Ascending aorta (tissue), 2 donors: ENCODE measurements at regions not wholly inside any gene's neighbourhood (a gene's known extent, or its start where the extent isn't known, plus 50 kb on each side); places are given as distances from the start of the nearest gene placed in this dataset.
"Not testable (repeated sequence)": the region's sequence is repeated elsewhere in the genome, so short reads cannot be mapped to it uniquely, and the experiment has no call there.

Experiments
- DNase-seq, 2 donors: peaks; one replicate each; pipeline ENCODE4 v3.0.0-alpha.2; 2019; ENCODE audit warnings: low spot score in 2 of 2
- H3K27ac ChIP-seq, 2 donors: fragments of 200-600 bp; sonication (generic); one replicate each; pipeline ENCODE4 v1.5.1; 2016 to 2017; ENCODE audit warnings: mild to moderate bottlenecking in 1 of 2
- H3K27me3 ChIP-seq: fragments of 200-600 bp; sonication (generic); one replicate; pipeline ENCODE4 v1.5.1; 2017
- H3K36me3 ChIP-seq, 2 donors: fragments of 200-600 bp; sonication (generic); one replicate each; pipeline ENCODE4 v1.5.1; 2016
- H3K4me1 ChIP-seq, 2 donors: fragments of 200-600 bp; sonication (generic); one replicate each; pipeline ENCODE4 v1.5.1; 2016 to 2017; ENCODE audit warnings: mild to moderate bottlenecking in 1 of 2
- H3K4me3 ChIP-seq, 2 donors: fragments of 200-600 bp; sonication (generic); one replicate each; pipeline ENCODE4 v1.5.1; 2016 to 2017; ENCODE audit warnings: mild to moderate bottlenecking in 1 of 2
- H3K9me3 ChIP-seq, 2 donors: fragments of 200-600 bp; sonication (generic); one replicate each; pipeline ENCODE4 v1.5.1; 2016
- intact Hi-C: fragments of 100-400 bp; cut with DNase I; formaldehyde crosslinking; loops from one replicate; pipeline ENCODE4 v1.15.1; 2023
- TF ChIP-seq, protein P1 (sequence below), 3 experiments: fragments of 200-600 bp in 2 of 3; fragments of 450-650 bp in 1 of 3; sonication (generic) in 2 of 3; IDR thresholded peaks; one replicate each; pipeline ENCODE4 v1.5.1; 2016 to 2019; ENCODE audit warnings: antibody characterized with exemption in 3 of 3, mild to moderate bottlenecking in 1 of 3, moderate library complexity in 1 of 3

DNA sequence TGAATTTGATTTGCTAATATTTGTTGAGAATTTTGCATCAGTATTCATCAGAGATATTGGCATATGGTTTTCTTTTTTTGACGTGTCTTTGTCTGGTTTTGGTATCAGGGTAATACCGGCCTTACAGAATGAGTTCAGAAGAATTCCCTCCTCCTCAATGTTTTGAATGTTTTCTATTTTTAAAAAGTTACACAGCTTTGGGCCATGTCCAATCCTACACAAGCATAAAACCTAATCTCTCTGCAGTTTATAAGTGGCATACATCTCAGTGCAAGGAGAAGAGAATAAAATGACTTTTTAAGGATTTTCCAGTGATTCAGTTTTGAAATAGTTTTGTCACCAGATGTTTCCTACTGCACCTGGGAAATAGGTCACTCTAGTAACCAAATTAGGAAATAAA is 185.5 kb downstream of the COL12A1 start:
- no peak overlapping the region for H3K27ac ChIP-seq
- no peak overlapping the region for H3K4me3 ChIP-seq
- H3K4me1 ChIP-seq: no peaks in the 10 kb centered on the region
- H3K27me3 ChIP-seq: no peaks in the 10 kb centered on the region
- intact Hi-C loops: no loop called here
- H3K36me3 ChIP-seq: no peaks in the 10 kb centered on the region
- TF ChIP-seq, protein P1, sequence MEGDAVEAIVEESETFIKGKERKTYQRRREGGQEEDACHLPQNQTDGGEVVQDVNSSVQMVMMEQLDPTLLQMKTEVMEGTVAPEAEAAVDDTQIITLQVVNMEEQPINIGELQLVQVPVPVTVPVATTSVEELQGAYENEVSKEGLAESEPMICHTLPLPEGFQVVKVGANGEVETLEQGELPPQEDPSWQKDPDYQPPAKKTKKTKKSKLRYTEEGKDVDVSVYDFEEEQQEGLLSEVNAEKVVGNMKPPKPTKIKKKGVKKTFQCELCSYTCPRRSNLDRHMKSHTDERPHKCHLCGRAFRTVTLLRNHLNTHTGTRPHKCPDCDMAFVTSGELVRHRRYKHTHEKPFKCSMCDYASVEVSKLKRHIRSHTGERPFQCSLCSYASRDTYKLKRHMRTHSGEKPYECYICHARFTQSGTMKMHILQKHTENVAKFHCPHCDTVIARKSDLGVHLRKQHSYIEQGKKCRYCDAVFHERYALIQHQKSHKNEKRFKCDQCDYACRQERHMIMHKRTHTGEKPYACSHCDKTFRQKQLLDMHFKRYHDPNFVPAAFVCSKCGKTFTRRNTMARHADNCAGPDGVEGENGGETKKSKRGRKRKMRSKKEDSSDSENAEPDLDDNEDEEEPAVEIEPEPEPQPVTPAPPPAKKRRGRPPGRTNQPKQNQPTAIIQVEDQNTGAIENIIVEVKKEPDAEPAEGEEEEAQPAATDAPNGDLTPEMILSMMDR (IDR thresholded peaks at IDR 0.05): no peak
- peaks cover 0 to 3% of the 10 kb centered on the region in 2 donors for H3K9me3 ChIP-seq
- no peak for DNase-seq

- no peaks in the 10 kb centered on the region for H3K4me1 ChIP-seq
- TF ChIP-seq, protein P1 (IDR thresholded peaks at IDR 0.05): no peak
- H3K27ac ChIP-seq: no peak overlapping the region
- H3K27me3 ChIP-seq: no peaks in the 10 kb centered on the region
- no peak for DNase-seq
- H3K36me3 ChIP-seq: no peaks in the 10 kb centered on the region
- intact Hi-C loops: no loop called here
- H3K9me3 ChIP-seq: no peaks in the 10 kb centered on the region
- no peak overlapping the region for H3K4me3 ChIP-seq
Observed at GRCh38 chr6:75012018-75012417, 193.8 kb downstream of the COL12A1 start.

DNA sequence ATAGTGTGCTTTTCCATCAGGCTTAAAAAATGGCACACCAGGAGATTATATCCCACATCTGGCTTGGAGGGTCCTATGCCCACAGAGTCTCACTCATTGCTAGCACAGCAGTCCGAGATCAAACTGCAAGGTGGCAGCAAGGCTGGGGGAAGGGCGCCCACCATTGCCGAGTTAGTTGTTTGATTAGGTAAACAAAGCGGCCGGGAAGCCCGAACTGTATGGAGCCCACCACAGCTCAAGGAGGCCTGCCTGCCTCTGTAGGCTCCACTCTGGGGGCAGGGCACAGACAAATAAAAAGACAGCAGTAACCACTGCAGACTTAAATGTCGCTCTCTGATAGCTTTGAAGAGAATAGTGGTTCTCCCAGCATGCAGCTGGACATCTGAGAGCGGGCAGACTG is 201.9 kb downstream of the COL12A1 start:
- H3K4me3 ChIP-seq, H3K36me3 ChIP-seq, H3K9me3 ChIP-seq, DNase-seq, H3K4me1 ChIP-seq, H3K27me3 ChIP-seq, intact Hi-C loops, H3K27ac ChIP-seq: not testable (repeated sequence)

DNA sequence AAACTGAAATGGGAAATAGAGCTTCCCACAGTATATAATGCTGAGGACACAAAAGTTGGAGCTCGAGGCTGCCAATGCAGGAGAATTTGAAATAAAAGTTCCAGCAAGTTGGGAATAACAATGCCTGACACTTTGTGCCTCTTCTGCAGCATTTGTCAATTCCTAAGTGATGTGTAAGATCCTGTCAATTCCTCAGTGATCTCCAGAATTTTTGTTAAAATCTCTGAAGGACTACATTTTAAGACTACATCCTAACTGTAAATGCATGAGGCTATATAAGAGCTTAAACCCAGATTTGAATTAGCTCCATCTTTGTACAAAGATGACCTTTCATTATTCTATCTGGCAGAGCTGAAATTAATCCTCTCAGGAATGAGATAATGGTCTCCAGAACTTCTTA is 208.2 kb downstream of the COL12A1 start:
- H3K4me3 ChIP-seq: no peak overlapping the region
- no peak overlapping the region for H3K27ac ChIP-seq
- DNase-seq: no peak
- no peaks in the 10 kb centered on the region for H3K27me3 ChIP-seq
- intact Hi-C loops: loop anchor here (10.0 kb wide), 1 partner anchor 583 kb away; no protein-coding TSS in a partner anchor
- H3K4me1 ChIP-seq: no peaks in the 10 kb centered on the region
- TF ChIP-seq, protein P1 (IDR thresholded peaks at IDR 0.05): no peak
- H3K9me3 ChIP-seq: no peaks in the 10 kb centered on the region
- no peaks in the 10 kb centered on the region for H3K36me3 ChIP-seq

DNA sequence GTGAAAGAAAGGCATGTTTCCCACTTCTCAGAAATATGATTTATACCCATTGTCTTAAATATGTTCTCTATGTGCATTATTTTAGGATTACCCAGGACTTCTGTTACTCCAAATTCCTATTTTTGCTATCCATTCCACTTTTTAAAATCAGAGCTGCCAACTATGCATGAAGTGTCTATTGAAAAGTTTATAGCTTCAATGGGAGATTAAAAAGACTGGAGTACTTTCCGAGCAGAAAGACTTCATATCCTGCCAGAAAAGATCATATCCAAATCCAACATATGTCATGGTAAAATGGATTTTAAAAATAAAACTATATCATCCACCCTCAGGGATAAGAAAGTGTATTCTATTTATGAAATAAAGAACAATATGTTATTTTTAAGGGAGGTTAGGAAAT is 212.7 kb downstream of the COL12A1 start:
- Histone ChIP-seq H3K4me1 (no peaks in the 10 kb centered on the region), H3K27me3 (no peaks in the 10 kb centered on the region), H3K27ac (no peak overlapping the region), H3K36me3 (no peaks in the 10 kb centered on the region), H3K4me3 (no peak overlapping the region), H3K9me3 (no peaks in the 10 kb centered on the region)
- intact Hi-C loops: loop anchor here (10.0 kb wide), 1 partner anchor 578 kb away; no protein-coding TSS in a partner anchor
- TF ChIP-seq, protein P1 (IDR thresholded peaks at IDR 0.05): no peak
- no peak for DNase-seq

GRCh38 chr6:74991573-74992332 is 214.1 kb downstream of the COL12A1 start:
- no peaks in the 10 kb centered on the region for H3K27me3 ChIP-seq
- H3K36me3 ChIP-seq: no peaks in the 10 kb centered on the region
- H3K4me3 ChIP-seq: no peak overlapping the region
- H3K27ac ChIP-seq: no peak overlapping the region
- TF ChIP-seq, protein P1 (IDR thresholded peaks at IDR 0.05): no peak
- DNase-seq: no peak
- no peaks in the 10 kb centered on the region for H3K4me1 ChIP-seq
- peaks cover 0 to 4% of the 10 kb centered on the region in 2 donors for H3K9me3 ChIP-seq
- intact Hi-C loops: loop anchor here (10.0 kb wide), 1 partner anchor 577 kb away; no protein-coding TSS in a partner anchor
